ENCODE measurements at regions not wholly inside any gene's neighbourhood (a gene's known extent, or its start where the extent isn't known, plus 50 kb on each side); places are given as distances from the start of the nearest gene placed in this dataset.

DNA sequence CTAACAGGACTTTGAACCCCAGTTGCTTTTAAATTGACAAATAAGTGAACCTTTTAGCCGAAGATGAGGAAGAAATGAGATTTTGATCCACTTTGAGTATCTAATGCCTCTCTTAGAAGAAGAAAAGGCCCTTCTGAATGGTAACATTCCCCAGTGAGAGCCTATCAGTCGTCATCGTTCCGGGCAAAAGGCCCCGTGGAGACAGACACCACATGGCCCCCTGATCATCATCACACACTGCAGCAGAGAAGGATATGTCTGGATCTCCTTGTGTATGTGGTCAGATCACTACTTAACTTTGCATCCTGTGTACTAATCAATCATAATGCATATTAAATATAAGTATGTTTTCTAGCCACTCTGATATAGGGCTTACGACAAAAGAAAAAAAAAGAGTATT, 87.3 kb upstream of the SMYD2 start:
- H3K4me1 ChIP-seq (ENCODE audit: insufficient read depth, poor library complexity, severe bottlenecking), result no peaks in the 10 kb centered on the region
- H3K9me3 ChIP-seq (ENCODE audit: severe bottlenecking), result no peaks in the 10 kb centered on the region
- H3K36me3 ChIP-seq (ENCODE audit: low read depth), result no peaks in the 10 kb centered on the region
- no peak overlapping the region for H3K4me3 ChIP-seq (ENCODE audit: severe bottlenecking)
- DNase-seq (ENCODE audit: low spot score) (no peak), ATAC-seq (ENCODE audit: low read depth) (no peak)
- TF ChIP-seq, protein P1, sequence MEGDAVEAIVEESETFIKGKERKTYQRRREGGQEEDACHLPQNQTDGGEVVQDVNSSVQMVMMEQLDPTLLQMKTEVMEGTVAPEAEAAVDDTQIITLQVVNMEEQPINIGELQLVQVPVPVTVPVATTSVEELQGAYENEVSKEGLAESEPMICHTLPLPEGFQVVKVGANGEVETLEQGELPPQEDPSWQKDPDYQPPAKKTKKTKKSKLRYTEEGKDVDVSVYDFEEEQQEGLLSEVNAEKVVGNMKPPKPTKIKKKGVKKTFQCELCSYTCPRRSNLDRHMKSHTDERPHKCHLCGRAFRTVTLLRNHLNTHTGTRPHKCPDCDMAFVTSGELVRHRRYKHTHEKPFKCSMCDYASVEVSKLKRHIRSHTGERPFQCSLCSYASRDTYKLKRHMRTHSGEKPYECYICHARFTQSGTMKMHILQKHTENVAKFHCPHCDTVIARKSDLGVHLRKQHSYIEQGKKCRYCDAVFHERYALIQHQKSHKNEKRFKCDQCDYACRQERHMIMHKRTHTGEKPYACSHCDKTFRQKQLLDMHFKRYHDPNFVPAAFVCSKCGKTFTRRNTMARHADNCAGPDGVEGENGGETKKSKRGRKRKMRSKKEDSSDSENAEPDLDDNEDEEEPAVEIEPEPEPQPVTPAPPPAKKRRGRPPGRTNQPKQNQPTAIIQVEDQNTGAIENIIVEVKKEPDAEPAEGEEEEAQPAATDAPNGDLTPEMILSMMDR (IDR thresholded peaks at IDR 0.05; ENCODE audit: poor library complexity, severe bottlenecking), result no peak
- no peaks in the 10 kb centered on the region for H3K27me3 ChIP-seq (ENCODE audit: insufficient read depth, poor library complexity, severe bottlenecking)
- H3K27ac ChIP-seq (ENCODE audit: poor library complexity, severe bottlenecking), result no peak overlapping the region

DNA sequence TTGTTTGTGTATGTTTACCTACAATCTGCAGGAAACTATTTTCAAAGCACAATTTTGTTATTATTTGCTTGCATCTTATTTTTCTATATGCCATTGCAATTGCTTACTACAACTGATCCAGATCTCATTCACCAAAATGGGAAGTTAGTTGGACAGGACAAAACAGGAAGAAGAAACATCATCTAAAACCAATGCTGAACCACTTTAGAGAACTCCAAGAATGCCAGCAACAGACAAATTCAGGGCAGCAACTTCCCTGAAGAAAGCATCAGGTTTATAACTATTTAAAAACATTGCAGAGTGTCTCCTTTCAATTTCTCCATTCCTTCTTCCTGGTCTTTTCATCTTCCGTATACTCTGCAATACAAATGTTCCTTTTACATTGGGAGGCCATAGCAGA, 82.4 kb upstream of the SMYD2 start:
- H3K4me1 ChIP-seq (ENCODE audit: insufficient read depth, poor library complexity, severe bottlenecking), result no peaks in the 10 kb centered on the region
- no peaks in the 10 kb centered on the region for H3K27me3 ChIP-seq (ENCODE audit: insufficient read depth, poor library complexity, severe bottlenecking)
- DNase-seq (ENCODE audit: low spot score), result no peak
- H3K9me3 ChIP-seq (ENCODE audit: severe bottlenecking), result no peaks in the 10 kb centered on the region
- no peak overlapping the region for H3K4me3 ChIP-seq (ENCODE audit: severe bottlenecking)
- H3K27ac ChIP-seq (ENCODE audit: poor library complexity, severe bottlenecking), result no peak overlapping the region
- TF ChIP-seq, protein P1 (IDR thresholded peaks at IDR 0.05; ENCODE audit: poor library complexity, severe bottlenecking), result no peak
- ATAC-seq (ENCODE audit: low read depth), result no peak
- H3K36me3 ChIP-seq (ENCODE audit: low read depth), result no peaks in the 10 kb centered on the region

DNA sequence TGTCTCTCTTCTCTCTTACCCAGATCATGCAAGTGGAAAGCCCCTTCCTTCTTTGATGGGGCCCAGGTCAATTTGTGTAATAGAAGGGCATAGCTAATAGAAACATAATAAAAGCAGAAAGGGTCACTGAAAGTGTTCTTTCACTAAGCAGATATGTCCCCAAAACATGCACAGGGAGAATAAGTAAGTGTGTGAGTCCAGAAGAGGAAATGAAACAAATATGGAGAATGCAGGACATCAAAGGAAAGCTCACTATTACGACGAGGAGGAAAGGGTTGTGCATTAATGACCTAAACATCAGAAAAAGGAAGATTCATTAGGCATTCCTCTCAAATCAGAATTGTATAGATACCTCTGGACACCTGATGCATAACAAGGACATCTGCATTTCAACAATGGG, 81.4 kb upstream of the SMYD2 start:
- H3K9me3 ChIP-seq (ENCODE audit: severe bottlenecking), result no peaks in the 10 kb centered on the region
- no peaks in the 10 kb centered on the region for H3K36me3 ChIP-seq (ENCODE audit: low read depth)
- no peaks in the 10 kb centered on the region for H3K4me1 ChIP-seq (ENCODE audit: insufficient read depth, poor library complexity, severe bottlenecking)
- H3K27me3 ChIP-seq (ENCODE audit: insufficient read depth, poor library complexity, severe bottlenecking), result no peaks in the 10 kb centered on the region
- no peak overlapping the region for H3K27ac ChIP-seq (ENCODE audit: poor library complexity, severe bottlenecking)
- no peak overlapping the region for H3K4me3 ChIP-seq (ENCODE audit: severe bottlenecking)
- ATAC-seq (ENCODE audit: low read depth), result no peak
- DNase-seq (ENCODE audit: low spot score), result no peak
- TF ChIP-seq, protein P1 (IDR thresholded peaks at IDR 0.05; ENCODE audit: poor library complexity, severe bottlenecking), result no peak

DNA sequence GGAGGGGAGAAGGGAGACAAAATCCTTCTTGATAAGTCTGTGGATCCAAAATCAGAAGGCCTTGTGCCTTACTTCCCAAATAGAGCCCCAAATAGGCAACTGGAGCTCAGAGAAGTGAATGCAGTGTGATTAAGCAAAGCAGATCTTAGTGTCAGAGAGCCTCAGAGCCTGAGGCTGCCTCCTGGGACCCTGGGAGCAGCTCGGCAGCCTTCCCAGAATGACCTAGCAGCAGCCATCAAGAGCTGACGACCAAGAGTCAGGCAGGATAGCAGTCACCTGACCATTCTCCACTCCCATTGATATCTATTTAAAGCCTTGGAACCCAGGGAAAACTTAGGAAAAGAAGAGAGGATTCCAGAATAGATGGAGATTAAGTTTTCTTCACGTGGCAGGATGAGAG, 78.0 kb upstream of the SMYD2 start:
- H3K9me3 ChIP-seq (ENCODE audit: severe bottlenecking), result no peaks in the 10 kb centered on the region
- H3K27me3 ChIP-seq (ENCODE audit: insufficient read depth, poor library complexity, severe bottlenecking), result no peaks in the 10 kb centered on the region
- no peak for ATAC-seq (ENCODE audit: low read depth)
- H3K4me1 ChIP-seq (ENCODE audit: insufficient read depth, poor library complexity, severe bottlenecking), result no peaks in the 10 kb centered on the region
- DNase-seq (ENCODE audit: low spot score), result no peak
- TF ChIP-seq, protein P1 (IDR thresholded peaks at IDR 0.05; ENCODE audit: poor library complexity, severe bottlenecking), result no peak
- no peak overlapping the region for H3K4me3 ChIP-seq (ENCODE audit: severe bottlenecking)
- no peak overlapping the region for H3K27ac ChIP-seq (ENCODE audit: poor library complexity, severe bottlenecking)
- no peaks in the 10 kb centered on the region for H3K36me3 ChIP-seq (ENCODE audit: low read depth)

DNA sequence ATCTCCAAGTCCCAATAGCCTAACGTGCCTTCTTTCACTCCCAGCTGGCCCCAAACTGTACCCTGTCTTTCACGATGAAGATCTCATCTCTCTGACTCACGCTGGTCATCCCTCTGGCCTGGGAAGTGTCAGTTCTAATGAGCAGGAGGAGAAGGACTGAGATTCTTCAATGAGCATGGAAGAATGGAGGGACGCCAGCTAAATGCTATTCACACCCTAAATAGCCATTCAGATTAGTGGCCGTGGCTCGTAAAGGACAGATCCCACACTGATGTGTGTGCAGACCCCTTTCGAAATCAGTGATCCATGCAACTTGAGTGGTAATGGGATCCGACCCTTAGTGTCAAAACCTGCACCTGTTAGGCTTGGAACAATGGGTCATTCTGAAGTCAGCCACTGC, 75.9 kb upstream of the SMYD2 start:
- Histone ChIP-seq H3K36me3 (ENCODE audit: low read depth) (no peaks in the 10 kb centered on the region), H3K27me3 (ENCODE audit: insufficient read depth, poor library complexity, severe bottlenecking) (no peaks in the 10 kb centered on the region), H3K27ac (ENCODE audit: poor library complexity, severe bottlenecking) (no peak overlapping the region), H3K4me1 (ENCODE audit: insufficient read depth, poor library complexity, severe bottlenecking) (no peaks in the 10 kb centered on the region), H3K9me3 (ENCODE audit: severe bottlenecking) (no peaks in the 10 kb centered on the region), H3K4me3 (ENCODE audit: severe bottlenecking) (no peak overlapping the region)
- TF ChIP-seq, protein P1 (IDR thresholded peaks at IDR 0.05; ENCODE audit: poor library complexity, severe bottlenecking), result no peak
- no peak for DNase-seq (ENCODE audit: low spot score)
- no peak for ATAC-seq (ENCODE audit: low read depth)
